ENCODE measurements at regions not wholly inside any gene's neighbourhood (a gene's known extent, or its start where the extent isn't known, plus 50 kb on each side); places are given as distances from the start of the nearest gene placed in this dataset.

DNA sequence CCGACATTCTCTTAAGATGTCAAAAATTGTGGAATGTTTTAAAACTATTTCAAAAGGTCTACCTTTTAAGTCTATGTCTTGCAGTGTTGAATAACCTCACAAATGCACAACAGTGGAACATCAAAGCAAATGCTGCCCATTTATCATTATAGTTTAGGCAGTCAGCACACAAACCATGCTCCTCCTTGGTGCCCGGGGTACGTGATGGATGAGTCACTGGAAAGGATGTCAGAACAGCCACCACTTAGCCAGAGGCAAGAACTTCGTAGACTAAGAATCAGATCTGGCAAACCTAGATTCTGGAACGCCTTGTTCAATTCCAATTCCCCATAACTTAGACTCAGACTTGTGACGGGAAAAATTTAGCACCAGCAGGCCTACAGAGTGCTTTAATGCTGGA lies 343.6 kb downstream of the FGF9 start:
- DNase-seq: no peak

DNA sequence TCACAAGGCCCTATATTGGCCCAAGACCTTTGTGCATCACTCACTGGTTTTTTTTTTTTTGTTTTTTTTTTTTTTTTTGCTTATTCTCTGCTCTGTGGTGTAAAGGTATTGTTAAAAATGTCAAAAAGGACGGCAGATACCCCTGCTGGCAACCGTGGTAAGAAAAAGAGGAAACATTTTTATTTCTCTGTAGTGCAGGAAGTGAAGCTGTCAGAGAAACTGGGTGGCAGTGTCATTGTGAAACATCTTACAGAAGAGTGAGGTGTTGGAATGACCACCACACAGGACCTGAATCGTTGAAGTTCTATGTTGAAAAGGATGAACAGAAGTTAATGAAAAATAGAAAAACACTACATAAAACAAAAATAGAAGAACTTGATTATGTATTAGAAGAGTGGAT lies 346.4 kb downstream of the FGF9 start:
- no peak for DNase-seq

DNA sequence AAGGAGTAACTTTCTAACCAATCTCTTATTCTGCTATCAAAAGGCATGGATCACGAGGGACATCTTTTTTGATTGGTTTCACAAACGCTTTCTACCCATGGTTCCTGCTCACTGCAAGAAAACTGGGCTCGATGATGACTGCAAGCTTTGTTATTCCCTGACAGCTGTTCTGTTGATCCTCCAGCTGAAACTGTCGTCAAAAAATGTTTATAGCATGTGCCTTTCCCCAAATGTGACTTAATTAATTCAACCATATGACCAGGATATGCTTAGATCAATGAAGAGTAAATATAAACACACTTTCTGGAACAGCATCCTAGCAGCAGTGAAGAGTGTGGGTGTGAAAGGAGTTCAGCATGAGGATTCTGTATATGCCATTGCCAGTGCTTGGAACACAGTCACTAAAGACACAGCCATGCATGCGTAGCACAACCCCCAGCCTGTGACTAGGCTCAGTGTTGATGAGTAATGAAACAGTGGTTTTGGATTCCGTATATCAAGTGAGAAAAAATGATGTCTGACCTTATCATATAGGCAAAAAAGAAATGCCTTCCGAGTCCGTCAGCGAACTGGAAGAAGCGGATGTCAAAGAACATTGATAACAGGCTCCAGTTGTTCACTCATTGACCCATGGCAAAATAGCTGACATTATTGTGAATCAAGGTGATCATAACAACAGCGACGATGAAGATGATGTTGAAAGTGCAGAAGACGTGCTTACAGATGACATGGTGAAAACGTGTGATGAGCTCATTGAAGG lies 347.4 kb downstream of the FGF9 start:
- no peak for DNase-seq

DNA sequence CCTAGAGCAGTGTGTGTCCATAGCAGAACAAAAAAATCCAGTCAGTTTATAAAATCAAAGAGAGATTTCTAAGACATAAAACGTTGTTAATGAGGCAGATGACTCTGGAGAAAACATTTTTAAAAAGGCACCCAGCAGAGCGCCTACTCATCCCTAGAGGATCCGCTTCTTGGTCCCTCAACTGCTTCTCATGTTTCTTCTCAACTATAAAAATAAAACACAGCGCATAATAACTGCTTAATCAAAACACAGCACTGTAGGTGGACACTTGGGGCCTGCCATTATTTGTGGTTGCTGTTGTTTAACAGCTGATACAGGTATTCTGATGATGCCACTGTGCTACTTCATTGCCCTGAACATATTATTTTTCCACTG lies 347.9 kb downstream of the FGF9 start:
- no peak for DNase-seq

DNA sequence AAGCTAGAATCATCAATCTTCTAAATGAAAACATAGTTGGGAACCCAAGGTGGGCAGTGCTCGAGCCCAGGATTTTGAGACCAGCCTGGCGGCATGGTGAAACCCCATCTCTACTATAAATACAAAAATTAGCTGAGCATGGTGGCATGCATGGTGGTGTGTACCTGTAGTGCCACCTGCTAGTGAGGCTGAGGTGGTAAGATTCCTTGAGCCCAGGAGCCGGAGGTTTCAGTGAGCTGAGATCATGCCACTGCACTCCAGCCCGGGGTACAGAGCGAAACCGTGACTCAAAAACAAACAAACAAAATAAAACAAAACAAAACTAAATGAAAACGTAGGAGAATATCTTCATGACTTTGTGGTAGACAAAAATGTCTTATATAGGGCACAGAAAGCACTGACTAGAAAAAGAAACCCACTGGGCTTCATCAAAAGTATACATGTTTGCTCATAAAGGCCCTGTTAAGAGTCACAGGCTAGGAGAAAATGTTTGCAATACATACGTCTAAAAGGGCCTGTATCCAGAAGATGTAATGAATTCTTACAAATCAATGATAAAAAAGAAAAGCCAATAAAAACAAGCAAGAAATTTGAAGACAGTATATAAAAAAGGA lies 353.6 kb downstream of the FGF9 start:
- DNase-seq: no peak

DNA sequence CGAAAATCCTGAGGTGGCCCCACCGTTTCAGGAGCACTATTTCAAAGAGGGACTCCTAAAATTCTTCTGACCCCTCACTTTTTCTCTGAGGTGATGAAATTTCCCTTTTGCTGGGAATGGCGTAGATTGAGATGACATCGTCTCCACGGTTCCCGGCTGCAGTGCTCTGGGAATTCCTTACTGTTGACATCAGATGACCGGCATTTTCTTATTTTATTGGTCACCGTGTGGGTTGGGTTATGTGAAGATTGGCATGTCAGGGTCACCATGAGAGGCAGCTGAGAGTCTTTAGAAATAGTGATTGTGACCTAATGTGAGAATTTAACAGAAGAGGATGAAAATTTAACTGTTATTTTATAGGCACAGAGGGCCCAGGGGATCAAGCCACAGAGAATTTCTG lies 356.7 kb downstream of the FGF9 start:
- DNase-seq: no peak

DNA sequence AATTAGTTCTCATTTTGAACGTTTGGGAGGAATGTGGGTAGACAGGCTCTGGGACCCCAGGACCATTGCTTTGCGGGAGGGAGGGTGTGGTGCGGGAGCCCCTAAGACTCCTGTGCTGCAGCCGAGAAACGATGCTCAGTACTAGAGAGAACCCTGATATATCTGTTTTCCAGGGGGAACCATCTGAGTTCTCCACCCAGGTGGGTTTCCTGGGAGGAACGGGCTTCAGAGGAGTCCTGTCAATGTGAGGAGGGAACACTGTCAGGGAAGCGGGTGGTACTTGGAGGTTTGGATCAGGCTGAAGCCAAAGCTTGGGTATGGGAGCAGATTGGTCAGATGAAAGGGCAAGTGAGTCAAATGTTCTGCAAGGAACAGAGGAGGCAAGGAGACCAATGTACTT lies 358.0 kb downstream of the FGF9 start:
- DNase-seq: no peak

DNA sequence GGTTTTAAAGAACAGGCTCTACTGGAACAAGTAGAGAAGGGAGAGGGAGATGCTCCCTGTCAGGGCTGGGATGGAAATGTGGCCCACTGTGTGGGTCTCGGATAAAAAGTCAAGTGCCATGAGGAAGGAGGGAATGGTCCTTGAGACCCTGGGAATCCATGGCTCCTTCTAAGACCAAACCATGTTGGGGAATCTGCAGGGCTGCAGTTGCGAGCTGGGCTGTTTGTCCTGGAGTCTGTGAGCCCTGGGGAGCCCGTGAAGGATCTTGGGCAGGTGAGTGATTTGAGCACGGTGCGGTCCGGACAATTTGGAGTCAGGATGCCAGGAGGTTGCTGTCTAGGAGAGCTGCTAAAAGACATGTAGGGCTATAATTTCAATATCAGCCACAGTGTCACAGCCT lies 359.4 kb downstream of the FGF9 start:
- DNase-seq: no peak

DNA sequence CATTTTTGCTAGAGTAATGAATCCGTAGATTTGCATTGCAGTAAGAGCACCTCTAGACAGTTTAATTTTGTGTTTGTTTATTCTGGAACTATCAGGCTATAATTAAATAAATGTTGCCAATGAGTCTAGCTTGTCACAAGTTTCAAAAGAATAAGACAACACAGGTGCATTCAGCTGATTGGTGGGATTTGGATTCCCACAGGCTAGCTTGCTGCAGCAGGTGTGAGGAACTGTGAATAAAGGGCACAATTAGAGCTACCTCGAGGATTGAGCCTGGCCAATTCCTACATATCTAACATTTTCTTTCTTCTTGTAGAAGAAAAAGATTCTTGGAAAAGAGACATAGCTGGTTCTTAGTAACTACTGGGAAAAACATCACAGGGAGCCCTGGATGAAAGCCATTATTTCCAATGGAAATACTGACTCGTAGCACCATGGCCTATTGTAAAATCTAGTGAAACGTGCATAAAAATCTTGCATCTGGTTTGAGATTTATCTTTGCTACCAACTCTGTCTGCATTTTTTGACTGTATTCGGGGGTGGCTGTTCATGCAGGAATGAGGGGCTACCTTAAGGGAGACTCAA lies 360.9 kb downstream of the FGF9 start:
- DNase-seq: no peak

DNA sequence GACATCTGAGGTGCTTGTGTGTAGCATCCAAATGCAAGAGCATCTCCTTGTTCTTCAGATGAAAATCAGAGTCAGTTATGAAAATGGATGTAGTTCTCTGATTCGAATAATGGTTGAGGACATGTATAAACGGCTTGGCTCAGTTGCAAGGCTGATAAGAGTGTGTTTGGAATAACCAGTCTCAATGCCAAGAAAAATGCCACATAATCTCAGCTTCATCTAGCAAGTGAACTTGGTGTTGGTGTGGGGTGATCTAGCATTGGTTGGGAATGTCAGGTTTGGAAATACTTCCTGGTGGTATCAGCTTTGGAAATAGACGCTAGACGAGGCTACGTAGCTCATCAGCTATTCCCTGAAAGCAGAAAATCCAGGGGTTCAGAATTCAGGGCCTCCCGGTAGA lies 362.0 kb downstream of the FGF9 start:
- DNase-seq: no peak

DNA sequence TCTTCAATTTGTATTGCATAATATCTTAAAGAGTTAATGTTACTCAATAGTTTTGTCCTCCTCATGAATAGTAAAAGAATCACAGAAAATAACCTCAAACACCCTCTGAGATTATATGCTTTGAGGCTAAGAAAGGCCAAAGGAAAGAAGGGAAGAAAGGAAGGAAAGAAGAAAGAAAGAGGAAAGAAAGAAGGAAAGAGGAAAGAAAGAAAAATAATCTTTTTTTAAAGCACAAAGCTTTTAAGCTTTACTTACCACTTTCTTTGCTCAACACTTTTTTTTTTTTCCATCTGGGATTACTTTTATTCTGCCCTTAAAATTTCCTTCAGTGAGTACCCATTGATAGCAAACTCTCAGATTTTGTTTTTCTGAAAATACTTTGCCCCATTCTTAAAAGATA lies 369.1 kb downstream of the FGF9 start:
- no peak for DNase-seq

DNA sequence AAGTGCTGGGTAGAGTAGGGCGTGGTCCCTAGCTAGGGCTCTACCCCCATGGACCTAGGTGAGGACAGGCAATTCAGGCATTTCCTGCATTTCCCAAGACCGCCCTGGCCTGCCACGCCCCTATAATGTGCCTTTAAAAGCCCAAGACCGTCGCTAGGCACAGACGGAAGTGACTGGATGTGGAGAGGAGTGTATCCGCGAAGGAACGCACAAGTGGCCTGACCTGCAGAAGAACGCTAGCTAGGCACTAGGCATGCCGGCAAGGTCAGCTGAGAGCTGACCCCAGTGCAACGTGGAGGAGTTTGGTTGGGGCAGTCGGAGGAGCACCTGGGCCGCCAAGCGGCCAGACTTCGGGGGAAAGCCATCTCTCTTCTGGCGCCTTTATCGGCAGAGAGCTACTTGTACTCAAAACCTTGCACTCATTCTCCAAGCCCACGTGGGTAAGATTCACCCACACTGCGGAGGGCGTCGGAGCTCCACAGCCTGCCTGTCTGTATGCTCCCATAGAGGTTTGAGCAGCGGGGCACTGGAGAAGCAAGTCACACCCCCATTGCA lies 370.0 kb downstream of the FGF9 start:
- DNase-seq: no peak

DNA sequence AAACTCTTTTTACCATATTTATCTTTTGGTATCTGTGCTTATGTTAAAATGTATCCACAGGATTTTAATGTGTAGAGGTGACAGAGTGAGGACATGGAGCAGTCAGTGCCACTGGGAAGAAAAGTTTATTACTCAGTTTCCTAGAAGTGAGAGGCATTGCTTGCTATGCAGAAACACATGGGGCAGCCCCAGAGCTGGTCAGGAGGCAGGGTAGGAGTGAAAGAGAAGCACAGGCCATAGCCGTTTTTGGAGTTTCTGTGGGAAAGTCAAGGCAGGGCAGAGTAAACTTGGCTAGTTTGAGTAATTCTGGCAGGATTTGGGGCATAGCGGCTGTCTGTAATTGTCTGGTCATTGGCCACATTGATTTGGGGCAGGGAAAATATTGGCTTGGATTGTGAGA lies 370.9 kb downstream of the FGF9 start:
- DNase-seq: no peak

DNA sequence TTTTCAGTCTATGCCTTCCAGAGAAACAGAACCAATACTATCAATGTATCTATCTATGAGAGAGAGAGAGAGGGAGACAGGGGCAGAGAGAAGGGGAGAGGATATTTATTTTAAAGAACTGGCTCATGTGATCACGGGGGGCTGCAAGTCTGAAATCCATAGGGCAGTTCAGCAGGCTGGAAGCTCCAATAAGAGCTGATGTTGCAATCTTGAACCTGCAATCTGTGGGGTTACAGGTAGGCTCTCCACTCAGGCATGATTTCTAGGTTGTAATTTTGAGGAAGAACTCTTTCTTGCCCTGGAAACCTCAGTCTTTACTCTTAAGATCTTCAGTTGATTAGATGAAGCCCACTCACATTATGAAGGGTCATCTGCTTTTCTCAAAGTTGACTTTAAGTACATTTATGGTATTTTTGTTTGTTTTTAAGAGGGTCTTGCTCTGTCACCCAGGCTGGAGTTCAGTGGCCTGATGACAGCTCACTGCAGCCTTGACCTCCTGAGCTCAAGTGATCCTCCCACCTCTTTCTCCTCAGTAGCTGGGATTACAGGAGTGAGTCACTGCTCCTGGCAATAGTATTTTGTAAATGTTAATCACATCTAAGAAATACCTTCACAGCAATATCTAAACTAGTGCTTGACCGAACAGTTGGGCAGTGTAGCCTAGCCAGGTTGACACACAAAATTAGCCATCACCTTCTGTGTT lies 376.4 kb downstream of the FGF9 start:
- DNase-seq: no peak

DNA sequence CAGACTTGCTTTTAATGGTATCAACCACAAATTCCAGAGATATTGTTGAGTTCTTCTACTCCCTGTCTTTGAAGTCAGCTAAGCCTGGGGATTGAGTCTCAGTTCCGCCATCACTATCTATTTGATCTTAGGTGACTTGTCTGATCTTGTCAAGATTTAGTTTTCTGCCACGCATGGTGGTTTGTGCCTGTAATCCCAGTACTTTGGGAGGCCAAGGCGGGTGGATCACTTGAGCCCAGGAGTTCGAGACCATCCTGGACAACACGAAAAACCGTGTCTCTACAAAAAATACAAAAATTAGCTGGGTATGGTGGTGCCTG lies 376.9 kb downstream of the FGF9 start:
- DNase-seq: no peak

DNA sequence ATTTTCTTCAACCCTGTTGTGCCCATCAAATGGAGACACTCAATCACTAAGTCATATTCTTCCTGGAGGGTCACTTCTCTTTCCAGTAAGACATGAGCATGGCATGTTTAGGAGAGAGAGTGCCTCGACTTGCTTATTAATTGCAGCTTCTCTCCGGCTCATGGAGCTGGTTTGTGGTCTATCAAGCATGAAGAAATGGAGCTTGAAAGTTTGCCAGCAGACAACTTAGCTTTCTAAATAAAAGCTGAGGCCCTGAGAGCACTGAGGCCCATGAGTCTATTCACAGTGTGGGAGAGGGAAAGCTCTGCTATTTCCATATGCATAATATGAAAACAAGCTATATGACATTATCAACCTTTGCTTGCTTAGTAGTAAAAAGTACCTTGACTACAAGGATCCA lies 378.5 kb downstream of the FGF9 start:
- no peak for DNase-seq

DNA sequence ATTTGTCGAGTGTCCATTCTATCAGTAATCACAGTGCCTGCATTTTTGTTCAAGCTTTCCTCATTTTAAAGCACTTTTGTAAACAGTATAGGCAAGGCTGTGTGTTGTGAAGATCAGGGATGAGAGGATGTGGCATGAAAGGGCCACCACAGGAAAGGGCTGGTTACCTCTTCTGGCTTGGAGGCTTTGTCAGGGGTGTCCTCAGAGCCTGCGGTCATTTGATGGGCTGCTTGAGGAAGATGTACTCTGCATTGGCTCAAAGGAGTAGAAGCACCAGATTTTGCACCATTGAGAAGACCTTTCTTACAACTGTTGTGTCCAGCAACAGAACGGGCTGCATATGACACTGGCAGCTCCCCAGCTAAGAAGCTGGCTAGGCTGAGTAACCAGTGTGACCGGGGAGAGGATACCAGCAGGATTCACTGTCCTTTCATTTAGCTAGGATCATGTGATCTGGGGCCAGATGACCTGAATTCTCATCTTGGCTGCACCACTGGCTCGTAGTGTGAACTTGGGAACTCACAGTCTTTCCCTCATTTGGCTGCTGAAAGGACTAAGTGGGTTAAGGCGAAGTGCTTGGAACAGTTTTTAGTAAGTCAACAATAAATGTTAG lies 380.2 kb downstream of the FGF9 start:
- no peak for DNase-seq

DNA sequence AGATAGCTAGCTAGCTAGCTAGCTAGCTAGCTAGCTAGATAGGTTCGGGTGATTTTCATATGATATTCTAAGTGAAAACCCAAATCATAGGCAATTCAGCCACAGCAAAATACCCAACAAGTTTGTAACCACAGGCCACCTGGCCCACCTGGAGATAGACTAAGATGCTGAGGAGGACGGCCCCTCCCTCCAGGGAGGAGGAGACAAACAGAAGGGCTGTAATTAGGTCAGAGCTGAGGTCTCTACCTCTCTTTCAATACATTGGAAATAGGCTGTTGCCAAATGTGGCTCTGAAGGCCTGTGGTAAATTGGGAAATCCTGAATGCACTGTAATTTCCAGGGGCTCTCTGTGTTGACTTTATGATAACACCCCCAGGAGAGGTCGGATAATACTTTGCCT lies 382.2 kb downstream of the FGF9 start:
- DNase-seq: no peak

DNA sequence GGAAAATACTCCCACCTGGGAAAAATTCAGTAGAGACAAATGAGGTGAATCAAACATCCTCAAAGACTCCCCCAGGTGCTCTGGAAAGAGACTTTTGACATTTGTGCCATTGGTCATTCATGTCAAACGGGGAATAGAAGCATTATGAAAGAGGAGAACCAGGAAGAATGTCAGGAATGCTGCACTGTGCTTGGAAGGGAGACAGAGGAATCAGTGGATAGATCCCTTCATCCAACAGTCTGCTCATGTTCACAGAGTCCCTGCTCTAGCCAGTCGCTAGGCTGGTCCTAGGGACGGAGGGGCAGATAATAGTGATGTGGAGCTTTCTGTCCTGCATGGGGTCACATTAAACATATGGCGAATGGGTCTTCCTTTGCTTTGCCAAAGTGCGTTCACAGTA lies 384.4 kb downstream of the FGF9 start:
- no peak for DNase-seq

DNA sequence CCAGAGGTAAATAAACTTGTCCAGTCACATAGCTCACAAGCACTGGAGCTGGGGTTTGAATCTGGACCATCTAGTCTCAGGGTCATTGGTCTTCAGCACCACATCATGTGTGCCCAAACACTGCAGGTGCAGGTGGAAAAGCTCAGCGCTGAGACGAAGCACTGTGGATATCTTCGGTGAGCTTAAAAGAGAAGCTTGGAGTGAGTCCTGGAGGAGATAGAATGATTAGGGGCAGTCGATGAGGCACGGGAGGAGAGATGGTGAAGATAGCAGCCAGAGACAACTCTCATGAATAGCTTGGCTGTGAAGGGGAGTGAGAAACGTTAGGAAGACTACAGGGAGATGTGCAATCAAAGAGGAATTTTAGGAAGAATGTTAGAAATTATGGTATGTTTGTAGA lies 389.3 kb downstream of the FGF9 start:
- DNase-seq: no peak

DNA sequence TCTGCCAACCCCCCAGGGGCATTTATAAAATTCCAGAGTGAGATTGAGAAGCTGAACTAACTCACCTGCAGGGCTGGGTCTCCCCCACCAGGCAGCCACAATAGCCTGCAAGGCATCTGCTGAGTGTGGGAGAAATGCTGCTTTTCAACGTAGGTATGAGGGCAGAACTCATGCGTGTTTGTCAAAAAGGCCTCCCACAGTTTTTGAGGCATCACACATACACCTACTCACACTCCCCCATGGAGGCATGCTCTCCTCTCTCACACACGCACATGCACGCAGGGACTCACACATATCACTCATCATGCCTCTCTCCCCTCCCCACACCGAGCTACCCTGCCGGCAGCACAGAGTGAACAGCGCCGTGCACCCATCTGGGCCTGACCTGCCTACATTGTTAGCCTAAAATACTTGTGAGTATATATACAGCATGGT lies 390.5 kb downstream of the FGF9 start:
- no peak for DNase-seq

DNA sequence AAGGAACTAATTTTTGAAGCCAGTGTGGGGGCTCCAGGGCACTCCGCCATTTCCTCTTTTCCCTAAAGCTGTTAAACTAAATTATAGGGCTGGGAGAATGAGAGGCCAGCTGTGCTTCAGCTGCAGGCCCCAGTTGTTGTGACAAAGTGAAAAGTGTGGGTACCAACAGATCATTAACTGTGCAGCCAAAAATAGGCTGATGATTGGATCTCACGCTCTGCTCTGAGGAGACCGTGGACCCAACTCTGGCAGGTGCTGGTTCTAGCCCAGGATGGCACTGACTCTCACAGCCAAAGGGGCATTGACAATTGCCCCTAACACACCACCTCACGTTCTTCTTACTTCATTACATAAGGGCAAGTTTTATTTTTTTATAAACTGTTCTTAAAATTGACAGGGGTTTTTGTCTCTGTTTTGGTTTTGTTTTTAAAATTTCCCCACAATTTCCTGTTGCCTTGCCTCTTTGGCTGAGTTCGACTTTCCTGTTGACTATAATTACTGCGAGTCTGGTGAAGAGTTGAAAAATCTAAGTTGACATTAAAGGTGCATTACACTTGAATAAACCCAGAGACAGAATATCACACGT lies 391.0 kb downstream of the FGF9 start:
- DNase-seq: no peak
